ENCODE measurements at regions not wholly inside any gene's neighbourhood (a gene's known extent, or its start where the extent isn't known, plus 50 kb on each side); places are given as distances from the start of the nearest gene placed in this dataset.

- in situ Hi-C loops (cut with MboI; ENCODE audit: low sequenced_read_pairs), result no loop called here
These were observed 189.9 kb upstream of the RBPJ start for GRCh38 chr4:26130841-26131432.

DNA sequence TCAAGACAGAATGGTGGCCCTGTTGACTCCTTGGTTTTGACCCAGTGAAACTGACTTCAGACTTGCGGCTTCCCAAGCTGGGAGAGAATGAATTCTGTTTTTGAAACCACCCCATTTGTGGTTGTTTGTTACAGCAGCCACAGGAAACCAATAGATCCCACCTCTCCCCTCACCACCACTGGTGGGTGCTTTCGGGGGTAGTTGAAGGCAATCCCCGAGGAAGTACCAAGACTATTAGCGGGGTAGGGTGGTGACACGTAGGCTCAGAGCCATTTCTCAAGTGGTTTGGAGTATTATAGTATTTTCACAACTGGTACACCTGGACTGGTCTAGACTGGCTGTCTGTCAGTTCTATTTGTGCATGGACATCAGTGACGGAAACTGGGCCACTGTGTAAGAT lies 189.1 kb upstream of the RBPJ start:
- in situ Hi-C loops (cut with MboI; ENCODE audit: low sequenced_read_pairs), result no loop called here

DNA sequence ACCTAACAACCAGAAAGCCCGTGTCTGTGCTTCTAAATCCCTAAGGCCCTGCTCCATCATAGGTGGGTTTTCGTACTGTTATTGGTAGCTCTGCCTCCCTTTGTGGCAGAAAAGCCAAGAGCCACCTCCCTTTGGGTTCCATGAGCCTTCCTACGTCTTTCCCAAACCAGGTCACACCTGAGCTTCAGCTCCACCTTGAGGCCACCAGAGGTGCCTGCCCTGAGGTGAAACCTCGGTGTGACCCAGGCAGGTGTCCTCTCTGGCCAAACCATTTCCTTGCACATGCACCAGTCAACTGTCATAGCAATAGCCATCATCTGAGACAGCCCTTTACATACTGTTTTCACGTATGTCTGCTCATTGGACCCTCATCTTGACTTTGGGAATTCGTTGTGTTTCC lies 188.0 kb upstream of the RBPJ start:
- in situ Hi-C loops (cut with MboI; ENCODE audit: low sequenced_read_pairs), result no loop called here

DNA sequence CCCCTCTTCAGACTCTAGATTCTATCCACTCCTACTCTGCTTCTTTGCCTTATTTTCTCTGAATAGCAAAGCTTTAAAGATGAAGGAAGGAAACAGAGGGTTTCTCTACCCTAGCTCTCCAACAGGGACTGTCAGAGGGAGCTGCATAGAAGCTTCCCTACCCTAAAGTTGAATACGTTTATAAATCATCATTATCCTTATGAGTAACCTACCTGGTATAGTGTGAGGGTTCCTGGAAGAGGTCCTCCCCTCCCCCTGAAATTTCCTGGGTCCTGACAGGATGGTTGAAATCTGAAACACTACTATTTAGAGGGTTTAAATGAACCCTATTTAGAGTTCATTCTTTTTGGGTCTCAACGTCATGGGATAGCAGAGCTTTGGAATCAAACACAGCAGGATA lies 187.0 kb upstream of the RBPJ start:
- in situ Hi-C loops (cut with MboI; ENCODE audit: low sequenced_read_pairs), result no loop called here

DNA sequence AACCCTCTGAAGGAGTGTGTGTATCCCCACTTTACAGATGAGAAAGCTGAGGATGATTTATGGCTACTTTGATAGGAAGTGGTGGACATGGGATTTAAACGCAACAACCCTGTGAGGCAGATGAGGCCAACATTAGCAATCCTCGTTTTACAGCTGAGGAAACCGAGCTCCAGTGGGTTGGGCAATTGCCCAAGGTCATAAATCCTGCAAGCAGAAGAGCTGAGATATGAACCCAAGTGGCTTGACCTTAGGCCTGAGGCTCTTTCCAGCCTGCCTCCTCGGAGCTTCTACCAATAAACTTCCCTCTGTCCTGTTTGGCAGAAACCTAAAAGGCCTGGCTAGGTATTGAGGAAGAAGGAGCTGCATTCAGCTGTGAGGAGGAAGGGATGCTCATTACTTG lies 185.5 kb upstream of the RBPJ start:
- in situ Hi-C loops (cut with MboI; ENCODE audit: low sequenced_read_pairs), result no loop called here

- in situ Hi-C loops (cut with MboI; ENCODE audit: low sequenced_read_pairs), result no loop called here
These were observed 184.2 kb upstream of the RBPJ start for GRCh38 chr4:26136615-26137014.

- in situ Hi-C loops (cut with MboI; ENCODE audit: low sequenced_read_pairs), result no loop called here
These were observed 183.5 kb upstream of the RBPJ start for GRCh38 chr4:26137288-26137687.

DNA sequence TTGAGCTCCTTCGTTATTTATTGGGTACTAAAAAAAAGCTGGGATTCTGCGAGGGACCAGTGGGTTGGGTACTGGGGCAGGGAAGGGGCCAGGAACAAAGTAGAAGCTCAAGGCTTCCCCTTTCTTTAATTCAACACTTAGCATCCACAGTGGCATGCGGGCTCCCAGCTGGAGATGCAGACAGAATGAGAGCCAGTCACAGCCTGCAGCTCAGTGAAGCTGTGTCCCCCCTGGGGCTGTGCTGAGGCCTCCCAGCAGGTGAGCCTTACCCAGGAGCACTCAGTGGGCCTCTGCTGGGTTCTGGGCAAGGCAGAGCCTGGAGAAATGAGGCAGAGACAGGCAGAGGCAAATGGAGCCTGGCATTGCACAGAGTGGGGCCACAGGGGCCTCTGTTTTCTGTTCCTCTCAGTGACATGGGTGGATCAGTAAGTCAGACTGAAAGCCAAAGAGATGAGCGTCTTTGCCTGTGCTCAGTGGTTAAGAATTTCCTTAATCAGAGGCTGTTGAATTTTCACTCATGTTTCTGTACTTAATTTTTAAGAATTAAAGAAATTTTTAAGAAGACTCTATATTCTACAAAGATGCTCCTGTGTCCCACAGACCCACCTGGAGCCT lies 181.4 kb upstream of the RBPJ start:
- in situ Hi-C loops (cut with MboI; ENCODE audit: low sequenced_read_pairs), result no loop called here

- in situ Hi-C loops (cut with MboI; ENCODE audit: low sequenced_read_pairs), result no loop called here
These were observed 180.5 kb upstream of the RBPJ start for GRCh38 chr4:26140150-26140898.

DNA sequence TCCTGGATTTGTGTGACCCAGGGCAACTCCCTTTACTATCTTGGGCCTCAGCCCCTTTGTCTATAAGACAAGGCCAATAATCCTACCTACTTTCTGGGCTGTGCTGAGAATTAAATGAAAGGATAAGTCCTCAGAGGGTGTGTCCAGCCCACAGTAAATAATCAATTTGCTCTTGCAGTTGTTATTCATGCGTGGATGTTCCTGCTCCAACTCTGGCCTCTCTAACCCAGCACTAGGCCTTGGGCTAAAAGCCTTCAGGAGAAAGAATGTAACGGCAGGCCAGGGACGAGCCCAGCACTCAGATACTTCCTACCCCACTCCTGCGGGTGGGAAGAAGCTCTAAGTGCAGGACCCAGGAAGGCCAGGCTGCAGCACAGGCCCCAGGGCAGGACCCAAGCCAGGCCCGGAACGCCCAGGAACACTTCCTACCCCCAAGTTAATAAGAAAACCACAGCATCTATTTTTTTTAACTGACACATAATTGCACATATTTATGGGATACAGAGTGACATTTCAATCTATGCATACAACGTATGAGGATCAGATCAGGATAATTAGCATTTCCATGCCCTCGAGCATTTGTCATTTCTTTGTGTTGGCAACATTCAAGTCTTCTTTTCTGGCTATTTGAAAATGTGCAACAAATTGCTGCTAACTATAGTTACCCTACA lies 179.6 kb upstream of the RBPJ start:
- in situ Hi-C loops (cut with MboI; ENCODE audit: low sequenced_read_pairs), result no loop called here

- in situ Hi-C loops (cut with MboI; ENCODE audit: low sequenced_read_pairs), result no loop called here
These were observed 178.7 kb upstream of the RBPJ start for GRCh38 chr4:26141911-26142638.

GRCh38 chr4:26144526-26145155 lies 176.2 kb upstream of the RBPJ start:
- in situ Hi-C loops (cut with MboI; ENCODE audit: low sequenced_read_pairs), result no loop called here

DNA sequence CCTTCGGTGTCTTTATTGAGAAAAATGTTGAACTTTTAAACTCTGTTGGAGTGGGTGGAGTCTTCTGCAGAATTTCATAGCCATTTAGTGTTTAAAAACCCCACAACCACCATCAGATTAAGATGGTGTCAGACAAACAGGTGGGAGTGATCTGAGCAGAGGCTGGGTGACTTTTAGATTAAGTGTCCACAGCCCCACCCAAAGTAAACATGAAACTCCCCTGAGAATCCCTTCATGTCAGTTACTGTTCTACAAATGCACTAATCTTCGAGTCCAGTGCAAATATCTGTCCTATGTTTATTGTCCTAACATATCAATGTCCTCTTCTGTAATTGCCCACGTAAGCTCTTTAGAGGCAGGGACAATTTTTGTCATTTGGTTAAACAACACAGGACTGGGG lies 175.6 kb upstream of the RBPJ start:
- in situ Hi-C loops (cut with MboI; ENCODE audit: low sequenced_read_pairs), result no loop called here

DNA sequence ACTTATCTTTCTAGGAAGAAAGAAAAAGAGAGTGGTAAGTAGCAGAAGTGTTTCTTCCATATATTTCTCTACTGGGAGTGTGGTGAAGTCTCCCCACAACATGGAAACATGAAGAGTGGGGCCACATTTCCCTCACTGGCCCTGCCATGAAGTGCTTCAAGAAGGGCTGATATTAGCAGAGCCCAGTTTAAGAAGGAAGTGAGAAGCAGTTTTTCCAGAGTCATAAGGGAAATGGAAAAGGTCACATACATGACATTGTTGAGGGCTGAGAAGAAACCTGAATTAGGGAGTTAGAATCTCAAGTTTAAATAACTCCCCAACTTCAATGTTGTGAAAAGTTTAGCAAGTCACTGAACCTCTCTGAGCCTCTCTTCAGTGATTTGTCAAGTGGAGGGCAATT lies 171.9 kb upstream of the RBPJ start:
- in situ Hi-C loops (cut with MboI; ENCODE audit: low sequenced_read_pairs), result no loop called here

GRCh38 chr4:26150948-26151347 lies 169.9 kb upstream of the RBPJ start:
- in situ Hi-C loops (cut with MboI; ENCODE audit: low sequenced_read_pairs), result no loop called here

- in situ Hi-C loops (cut with MboI; ENCODE audit: low sequenced_read_pairs), result no loop called here
These were observed 169.2 kb upstream of the RBPJ start for GRCh38 chr4:26151615-26152014.

GRCh38 chr4:26152056-26152455 lies 168.8 kb upstream of the RBPJ start:
- in situ Hi-C loops (cut with MboI; ENCODE audit: low sequenced_read_pairs), result no loop called here

GRCh38 chr4:26157541-26157940 lies 163.3 kb upstream of the RBPJ start:
- in situ Hi-C loops (cut with MboI; ENCODE audit: low sequenced_read_pairs), result no loop called here

DNA sequence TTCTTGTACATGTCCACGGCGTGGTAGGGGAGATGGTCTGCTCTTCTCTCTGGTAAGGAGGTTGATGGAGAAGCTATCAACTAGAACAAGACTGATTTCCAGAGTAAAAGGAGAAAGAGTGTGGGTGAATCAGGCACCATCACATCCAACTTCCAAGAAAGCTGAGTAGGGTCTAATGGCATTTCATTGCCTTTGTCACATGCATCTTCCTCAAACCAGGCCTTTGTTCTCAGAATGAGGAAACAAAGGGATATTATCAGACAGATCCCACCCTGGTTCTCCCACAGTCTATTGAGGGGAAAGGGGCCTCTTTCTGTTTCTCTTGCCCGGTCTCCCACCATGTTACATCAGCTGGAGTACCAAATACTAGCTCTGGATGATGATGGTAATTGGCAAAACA lies 160.2 kb upstream of the RBPJ start:
- in situ Hi-C loops (cut with MboI; ENCODE audit: low sequenced_read_pairs), result no loop called here

- in situ Hi-C loops (cut with MboI; ENCODE audit: low sequenced_read_pairs), result no loop called here
These were observed 159.6 kb upstream of the RBPJ start for GRCh38 chr4:26161030-26161824.

All from HL-60/S4 treated with phorbol 12-myristate 13-acetate at 8.2 ng/mL for 4 days and 3 days (cell line).